Endothelial cell of umbilical vein (primary cell): ENCODE measurements at regions not wholly inside any gene's neighbourhood (a gene's known extent, or its start where the extent isn't known, plus 50 kb on each side); places are given as distances from the start of the nearest gene placed in this dataset.
"Not testable (repeated sequence)": the region's sequence is repeated elsewhere in the genome, so short reads cannot be mapped to it uniquely, and the experiment has no call there.

Source experiments
- EZH2 ChIP-seq: IDR thresholded peaks from 2 replicates; pipeline ENCODE4 v1.6.1; 2012; ENCODE audit warnings: borderline replicate concordance, low read depth, mild to moderate bottlenecking, moderate library complexity, low read length, inconsistent platforms; ENCODE audit not compliant: severe bottlenecking
- FOS ChIP-seq: IDR thresholded peaks from 2 replicates; pipeline ENCODE4 v1.6.1; 2011; ENCODE audit warnings: mild to moderate bottlenecking, low read length, moderate library complexity, borderline replicate concordance; ENCODE audit not compliant: insufficient read depth
- GATA2 ChIP-seq: IDR thresholded peaks from 2 replicates; pipeline ENCODE4 v1.7.0; 2011; ENCODE audit warnings: low read depth, mild to moderate bottlenecking, moderate library complexity, mixed read lengths, low read length; ENCODE audit not compliant: insufficient read length, insufficient read depth
- JUN ChIP-seq: IDR thresholded peaks from 2 replicates; pipeline ENCODE4 v1.6.1; 2011; ENCODE audit warnings: borderline replicate concordance, low read depth; ENCODE audit not compliant: insufficient read length, insufficient read depth
- MYC ChIP-seq: IDR thresholded peaks from one replicate; pipeline ENCODE4 v1.6.1; 2011; ENCODE audit warnings: mild to moderate bottlenecking, low read depth, low read length
- POLR2A ChIP-seq: IDR thresholded peaks from 2 replicates; pipeline ENCODE4 v1.6.1; 2012; ENCODE audit warnings: low read depth, mild to moderate bottlenecking, control low read depth, low read length
- POLR2AphosphoS5 ChIP-seq: IDR thresholded peaks from 2 replicates; pipeline ENCODE4 v1.6.1; 2012; ENCODE audit warnings: low read depth, mild to moderate bottlenecking, control low read depth, low read length, moderate library complexity; ENCODE audit not compliant: insufficient read depth
- TF ChIP-seq, protein P1 (sequence below), 2 donors: IDR thresholded peaks; 1 replicate in 1 of 2; 2 replicates in 1 of 2; pipeline ENCODE4 v1.5.1; 2011; ENCODE audit warnings: low read length in 2 of 2, mild to moderate bottlenecking in 2 of 2, moderate library complexity in 2 of 2, control low read depth in 1 of 2, inconsistent platforms in 1 of 2, low read depth in 1 of 2; ENCODE audit not compliant: insufficient read depth in 1 of 2; ENCODE audit errors: extremely low read depth in 1 of 2
- TF ChIP-seq, protein P2 (sequence below): IDR thresholded peaks from 2 replicates; pipeline ENCODE4 v1.6.1; 2011; ENCODE audit not compliant: insufficient read depth, insufficient read length

DNA sequence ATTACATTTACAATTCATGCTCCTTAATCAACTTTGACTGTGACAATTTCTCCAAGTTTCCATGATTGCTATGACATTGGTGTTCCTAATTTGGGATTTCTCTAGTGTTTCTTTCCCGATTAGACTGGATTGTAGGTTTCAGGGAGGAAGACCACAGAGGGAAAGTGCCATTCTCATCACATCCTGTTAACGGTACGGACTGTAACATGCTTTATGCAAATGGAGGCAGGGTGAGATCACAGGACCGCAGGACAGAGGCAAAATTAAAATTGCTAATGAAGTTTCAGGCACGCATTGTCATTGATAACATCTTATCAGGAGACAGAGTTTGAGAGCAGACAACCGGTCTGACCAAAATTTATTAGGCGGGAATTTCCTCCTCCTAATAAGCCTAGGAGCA, 446.7 kb upstream of the NPAP1 start:
- not testable (repeated sequence) for TF ChIP-seq POLR2A, EZH2, POLR2AphosphoS5, MYC, GATA2, JUN, FOS
- TF ChIP-seq, protein P1, sequence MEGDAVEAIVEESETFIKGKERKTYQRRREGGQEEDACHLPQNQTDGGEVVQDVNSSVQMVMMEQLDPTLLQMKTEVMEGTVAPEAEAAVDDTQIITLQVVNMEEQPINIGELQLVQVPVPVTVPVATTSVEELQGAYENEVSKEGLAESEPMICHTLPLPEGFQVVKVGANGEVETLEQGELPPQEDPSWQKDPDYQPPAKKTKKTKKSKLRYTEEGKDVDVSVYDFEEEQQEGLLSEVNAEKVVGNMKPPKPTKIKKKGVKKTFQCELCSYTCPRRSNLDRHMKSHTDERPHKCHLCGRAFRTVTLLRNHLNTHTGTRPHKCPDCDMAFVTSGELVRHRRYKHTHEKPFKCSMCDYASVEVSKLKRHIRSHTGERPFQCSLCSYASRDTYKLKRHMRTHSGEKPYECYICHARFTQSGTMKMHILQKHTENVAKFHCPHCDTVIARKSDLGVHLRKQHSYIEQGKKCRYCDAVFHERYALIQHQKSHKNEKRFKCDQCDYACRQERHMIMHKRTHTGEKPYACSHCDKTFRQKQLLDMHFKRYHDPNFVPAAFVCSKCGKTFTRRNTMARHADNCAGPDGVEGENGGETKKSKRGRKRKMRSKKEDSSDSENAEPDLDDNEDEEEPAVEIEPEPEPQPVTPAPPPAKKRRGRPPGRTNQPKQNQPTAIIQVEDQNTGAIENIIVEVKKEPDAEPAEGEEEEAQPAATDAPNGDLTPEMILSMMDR (IDR thresholded peaks at IDR 0.05; ENCODE audit: extremely low read depth in 1 of 2, insufficient read depth in 1 of 2, low read depth in 1 of 2, low read length in 2 of 2) = not testable (repeated sequence)
- TF ChIP-seq, protein P2, sequence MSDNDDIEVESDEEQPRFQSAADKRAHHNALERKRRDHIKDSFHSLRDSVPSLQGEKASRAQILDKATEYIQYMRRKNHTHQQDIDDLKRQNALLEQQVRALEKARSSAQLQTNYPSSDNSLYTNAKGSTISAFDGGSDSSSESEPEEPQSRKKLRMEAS = not testable (repeated sequence)
